ENCODE measurements at regions not wholly inside any gene's neighbourhood (a gene's known extent, or its start where the extent isn't known, plus 50 kb on each side); places are given as distances from the start of the nearest gene placed in this dataset.

DNA sequence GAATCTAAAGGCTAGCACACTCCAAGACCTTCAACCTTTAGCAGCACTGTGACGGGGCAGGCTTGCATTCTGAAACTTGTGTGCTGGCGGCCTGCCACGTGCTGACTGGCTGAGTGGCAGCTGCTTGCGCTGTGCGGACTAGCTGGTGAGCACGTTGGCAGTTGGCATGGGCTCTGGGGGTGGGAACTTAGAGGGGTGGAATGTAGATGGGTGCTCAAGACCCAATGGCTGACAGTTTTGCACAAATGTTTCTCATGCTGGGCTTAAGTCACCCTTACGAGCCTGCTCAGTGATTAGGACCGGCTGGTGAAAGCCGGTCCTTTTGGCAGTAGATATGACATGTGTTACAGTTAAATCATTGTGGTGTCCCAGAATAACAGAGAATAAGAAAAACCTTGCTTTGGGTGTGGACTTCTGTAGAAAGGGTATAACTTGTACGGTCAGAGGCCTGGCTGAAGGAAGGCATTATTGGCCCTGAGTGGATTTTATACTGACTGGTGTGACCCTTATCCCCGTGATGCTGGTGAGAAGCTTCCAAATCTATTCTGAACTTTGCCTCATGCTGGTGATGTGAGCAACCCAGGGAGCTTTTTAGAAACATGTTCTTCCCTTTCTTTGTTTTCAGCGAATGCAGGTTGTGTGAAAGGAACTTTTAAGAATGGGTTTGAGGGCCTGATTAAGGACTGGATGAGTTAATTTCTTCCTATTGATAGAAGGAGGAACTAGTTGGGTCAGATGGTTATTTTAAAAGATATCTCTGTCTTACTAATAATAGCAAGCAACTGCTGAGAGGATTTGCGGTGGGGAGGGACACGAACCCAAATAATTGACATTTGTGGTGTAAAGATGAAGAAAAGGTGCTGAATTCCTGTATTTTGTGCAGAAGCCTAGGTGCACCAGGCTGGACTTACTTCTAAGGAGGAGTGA is 107.4 kb upstream of the SLC4A4 start:
- no peak overlapping the region for H3K27ac Mint-ChIP-seq
- peaks cover 0 to 11% of the 10 kb centered on the region in 2 donors for H3K27me3 Mint-ChIP-seq
- DNase-seq (no peak), ATAC-seq (replicated peaks) (no peak)
- no peaks in the 10 kb centered on the region for H3K36me3 Mint-ChIP-seq
- no peak overlapping the region for H3K4me3 Mint-ChIP-seq
- no peaks in the 10 kb centered on the region for H3K9me3 Mint-ChIP-seq
- no peaks in the 10 kb centered on the region for H3K4me1 Mint-ChIP-seq

DNA sequence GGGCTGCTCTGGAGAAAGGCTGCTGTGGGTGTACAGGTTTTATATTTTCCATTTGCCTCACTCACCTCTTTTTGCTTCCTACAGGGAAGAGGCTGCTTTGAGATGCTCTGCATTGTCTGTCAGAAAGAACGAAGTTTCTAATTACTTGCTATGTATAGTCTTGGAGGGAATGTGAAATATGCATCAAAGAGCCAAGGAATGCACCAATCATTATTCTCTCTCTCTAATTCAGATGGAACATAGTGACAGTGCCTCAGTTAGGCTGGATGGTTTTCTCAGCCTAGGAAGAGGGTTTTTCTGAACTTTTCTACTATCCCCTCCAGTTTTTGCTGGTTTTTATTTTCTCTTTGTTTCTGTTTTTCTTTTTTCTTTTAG is 106.8 kb upstream of the SLC4A4 start:
- Mint-ChIP-seq H3K4me3 (no peak overlapping the region), H3K9me3 (no peaks in the 10 kb centered on the region), H3K36me3 (no peaks in the 10 kb centered on the region), H3K4me1 (no peaks in the 10 kb centered on the region), H3K27ac (no peak overlapping the region), H3K27me3 (peaks cover 0 to 11% of the 10 kb centered on the region in 2 donors)
- DNase-seq (no peak), ATAC-seq (replicated peaks) (no peak)

DNA sequence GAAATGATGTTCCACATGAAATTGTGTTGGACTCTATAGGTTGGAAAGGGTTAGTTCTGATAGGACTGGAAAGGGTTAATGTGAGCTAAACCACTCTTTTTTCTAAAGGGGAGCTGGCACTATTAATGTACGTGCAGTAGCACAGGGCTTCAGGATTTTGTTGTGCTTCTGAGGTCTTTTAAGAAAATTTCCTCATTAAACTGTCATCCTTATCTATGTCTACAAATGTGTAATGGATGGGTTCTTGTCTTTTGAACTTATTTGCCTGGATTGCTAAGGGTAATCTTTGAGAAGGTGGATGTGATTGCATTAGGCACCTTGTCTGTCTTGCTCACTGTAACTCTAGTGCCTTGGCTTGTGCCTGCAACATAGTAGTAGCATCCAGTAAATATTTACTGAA is 106.0 kb upstream of the SLC4A4 start:
- DNase-seq, result no peak
- no peak for ATAC-seq (replicated peaks)
- no peaks in the 10 kb centered on the region for H3K36me3 Mint-ChIP-seq
- peaks cover 0 to 11% of the 10 kb centered on the region in 2 donors for H3K27me3 Mint-ChIP-seq
- no peak overlapping the region for H3K27ac Mint-ChIP-seq
- no peaks in the 10 kb centered on the region for H3K9me3 Mint-ChIP-seq
- no peak overlapping the region for H3K4me3 Mint-ChIP-seq
- H3K4me1 Mint-ChIP-seq, result no peaks in the 10 kb centered on the region

DNA sequence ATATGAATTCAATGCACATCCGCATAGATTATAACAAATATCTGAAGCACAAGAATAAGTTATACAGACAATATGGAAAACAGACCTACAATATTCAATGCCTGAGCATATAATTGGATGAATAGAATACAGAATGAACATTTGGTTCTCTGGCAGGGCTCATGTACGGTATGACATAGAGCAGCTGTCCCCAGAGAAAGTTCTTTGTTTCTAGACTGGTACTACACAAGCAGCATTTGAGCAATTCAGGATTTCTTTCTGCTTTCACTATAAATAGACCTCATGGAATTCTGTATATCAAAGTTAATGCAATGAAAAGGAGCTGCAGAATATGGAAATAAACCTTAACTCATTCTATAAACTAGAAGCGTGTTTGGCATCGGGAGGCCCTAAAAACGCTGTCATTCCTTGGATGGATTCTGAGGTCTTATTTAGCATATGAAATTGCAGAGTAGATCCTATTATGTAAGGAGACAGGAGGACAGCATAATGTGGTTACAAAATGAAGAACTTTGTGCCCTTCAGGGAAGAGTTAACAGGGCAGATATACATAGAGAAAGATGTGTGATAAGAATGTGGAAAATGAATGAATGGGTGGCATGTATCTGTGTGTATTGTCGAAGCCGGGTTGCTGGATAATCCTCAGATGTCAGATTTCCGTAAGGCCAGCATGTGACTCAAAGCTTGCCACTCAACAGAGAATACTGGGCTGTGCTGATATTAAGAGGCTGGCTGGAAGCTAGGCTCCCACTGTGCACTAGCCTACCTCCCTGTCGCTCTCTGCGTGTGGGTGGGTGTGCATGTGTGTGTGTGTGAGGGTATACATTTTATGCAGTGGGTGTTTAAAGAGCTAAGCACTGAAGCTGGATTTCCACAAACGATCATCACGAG is 103.3 kb upstream of the SLC4A4 start:
- no peak for DNase-seq
- no peak overlapping the region for H3K4me3 Mint-ChIP-seq
- no peaks in the 10 kb centered on the region for H3K4me1 Mint-ChIP-seq
- H3K27me3 Mint-ChIP-seq, result peaks cover 0 to 4% of the 10 kb centered on the region in 2 donors
- no peaks in the 10 kb centered on the region for H3K9me3 Mint-ChIP-seq
- H3K27ac Mint-ChIP-seq, result no peak overlapping the region
- ATAC-seq (replicated peaks), result no peak
- H3K36me3 Mint-ChIP-seq, result no peaks in the 10 kb centered on the region

DNA sequence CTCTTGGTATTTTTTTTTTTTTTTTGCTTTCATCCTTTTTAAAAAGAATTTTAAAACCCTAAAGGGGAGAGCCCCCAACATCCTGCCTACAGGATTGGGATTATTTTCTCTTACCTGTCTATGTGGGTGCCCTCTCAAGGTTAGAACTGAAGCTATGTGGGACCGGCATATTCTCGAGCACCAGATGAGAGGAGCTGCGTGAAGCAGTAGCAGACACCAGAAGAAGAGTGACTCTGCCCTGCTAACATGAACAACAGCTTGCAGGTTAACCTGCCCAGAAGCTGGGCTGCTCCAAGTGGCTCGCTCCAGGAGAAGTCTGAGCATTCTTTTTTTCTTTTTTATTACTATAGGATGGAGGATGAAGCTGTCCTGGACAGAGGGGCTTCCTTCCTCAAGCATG is 102.6 kb upstream of the SLC4A4 start:
- H3K4me1 Mint-ChIP-seq, result no peaks in the 10 kb centered on the region
- DNase-seq, result no peak
- no peaks in the 10 kb centered on the region for H3K9me3 Mint-ChIP-seq
- no peak overlapping the region for H3K4me3 Mint-ChIP-seq
- no peak overlapping the region for H3K27ac Mint-ChIP-seq
- peaks cover 0 to 4% of the 10 kb centered on the region in 2 donors for H3K27me3 Mint-ChIP-seq
- no peaks in the 10 kb centered on the region for H3K36me3 Mint-ChIP-seq
- no peak for ATAC-seq (replicated peaks)

DNA sequence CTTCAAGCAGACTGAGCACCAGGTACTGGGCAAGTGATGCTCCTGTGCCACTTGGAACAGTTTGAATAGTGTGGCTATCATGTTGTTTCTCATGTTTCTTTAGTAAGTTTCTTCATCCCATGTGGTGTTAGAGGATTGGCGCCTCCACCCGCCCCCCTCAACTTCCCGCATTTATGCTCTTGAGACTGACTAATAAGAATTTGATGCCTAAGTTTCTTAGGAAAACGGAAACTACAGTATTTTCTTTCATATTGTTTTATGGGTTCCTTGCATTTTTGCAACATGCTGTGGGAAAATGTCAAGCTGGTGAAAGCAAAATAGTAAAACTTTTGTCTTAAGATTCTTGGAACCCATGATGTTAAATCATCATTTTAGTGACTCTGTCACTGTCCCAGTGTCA is 101.2 kb upstream of the SLC4A4 start:
- ATAC-seq (replicated peaks) (no peak), DNase-seq (no peak)
- H3K36me3 Mint-ChIP-seq, result no peaks in the 10 kb centered on the region
- H3K4me3 Mint-ChIP-seq, result no peak overlapping the region
- H3K4me1 Mint-ChIP-seq, result no peaks in the 10 kb centered on the region
- no peaks in the 10 kb centered on the region for H3K9me3 Mint-ChIP-seq
- no peak overlapping the region for H3K27ac Mint-ChIP-seq
- peaks cover 0 to 4% of the 10 kb centered on the region in 2 donors for H3K27me3 Mint-ChIP-seq

DNA sequence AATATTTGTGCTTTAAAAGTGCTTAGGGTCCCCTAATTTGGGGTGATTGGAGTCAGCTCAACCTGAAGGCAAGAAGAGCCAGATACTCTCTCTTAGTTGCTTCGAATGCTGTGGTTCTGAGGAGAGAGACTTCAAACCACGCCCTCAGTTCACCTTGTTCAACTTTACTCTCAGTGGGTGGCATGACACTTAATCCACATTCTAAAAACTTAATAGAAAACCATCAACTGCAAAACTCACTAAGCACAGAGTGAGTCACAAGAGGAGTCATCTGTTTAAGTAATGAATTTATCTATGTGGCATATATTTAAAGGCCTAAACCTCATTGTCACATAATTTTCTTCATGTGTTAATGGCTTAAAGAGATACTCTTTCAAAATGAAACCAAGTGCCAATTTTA is 99.5 kb upstream of the SLC4A4 start:
- ATAC-seq (replicated peaks) (no peak), DNase-seq (no peak)
- Mint-ChIP-seq H3K4me1 (no peaks in the 10 kb centered on the region), H3K27ac (no peak overlapping the region), H3K36me3 (no peaks in the 10 kb centered on the region), H3K9me3 (no peaks in the 10 kb centered on the region), H3K27me3 (peaks cover 0 to 4% of the 10 kb centered on the region in 2 donors), H3K4me3 (no peak overlapping the region)

DNA sequence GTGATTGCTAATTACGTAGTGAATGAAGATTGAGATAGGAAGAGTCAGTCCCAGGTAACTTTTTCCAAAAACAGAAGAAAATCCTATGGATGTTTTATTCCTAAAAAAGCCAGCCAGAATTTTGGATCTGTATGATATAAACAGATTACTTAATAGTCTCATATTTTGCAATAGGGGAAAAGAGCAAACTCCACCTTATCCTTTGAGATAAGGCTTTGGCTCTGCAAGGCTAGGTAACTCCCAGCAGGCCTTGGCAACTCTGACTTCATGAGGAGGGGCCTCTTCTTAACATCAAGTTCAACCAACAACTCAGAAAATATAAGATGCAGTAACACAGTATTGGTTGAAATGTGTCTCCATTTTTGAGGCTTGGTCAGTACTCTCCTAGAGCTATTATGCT is 98.7 kb upstream of the SLC4A4 start:
- DNase-seq, result no peak
- no peak overlapping the region for H3K27ac Mint-ChIP-seq
- H3K9me3 Mint-ChIP-seq, result no peaks in the 10 kb centered on the region
- peaks cover 0 to 4% of the 10 kb centered on the region in 2 donors for H3K27me3 Mint-ChIP-seq
- H3K36me3 Mint-ChIP-seq, result no peaks in the 10 kb centered on the region
- H3K4me3 Mint-ChIP-seq, result no peak overlapping the region
- no peak for ATAC-seq (replicated peaks)
- H3K4me1 Mint-ChIP-seq, result no peaks in the 10 kb centered on the region

DNA sequence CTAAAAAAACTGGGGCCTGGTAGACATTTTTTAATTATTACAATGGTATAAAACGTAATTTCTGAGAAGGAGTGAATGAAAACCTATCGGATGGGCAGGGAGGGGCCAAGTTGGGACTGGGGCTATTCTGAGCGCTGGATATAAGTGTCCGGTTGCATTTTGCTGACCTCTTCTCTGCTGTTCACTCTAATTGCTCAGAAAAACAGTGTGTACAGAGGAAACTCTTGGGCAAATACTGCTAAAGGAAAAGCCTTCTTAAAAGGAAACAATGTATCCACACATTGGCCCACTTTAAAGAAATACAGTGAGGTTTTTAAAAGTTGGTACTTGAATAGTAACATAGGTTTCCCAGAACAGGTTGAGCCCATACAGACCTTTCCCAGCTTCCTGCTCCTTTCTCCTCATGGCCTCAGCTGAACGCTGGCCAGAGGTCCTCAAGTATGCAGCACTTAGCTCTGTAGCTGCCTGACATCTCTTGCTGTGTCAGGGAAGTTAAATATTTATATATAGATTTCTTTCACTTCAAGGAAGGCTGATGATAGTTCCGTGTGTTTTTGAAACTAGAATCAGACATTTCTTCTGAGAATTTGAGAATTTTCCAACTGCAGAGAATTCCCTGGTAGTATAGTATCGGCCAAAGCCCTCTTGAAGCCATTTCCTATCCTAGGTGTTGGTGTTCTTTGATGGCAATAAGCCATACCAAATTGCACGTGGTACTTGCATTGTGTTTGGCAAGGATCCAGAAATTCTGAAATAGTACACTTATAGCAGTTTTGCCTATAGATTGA is 97.1 kb upstream of the SLC4A4 start:
- ATAC-seq (replicated peaks) (no peak), DNase-seq (no peak)
- H3K27ac Mint-ChIP-seq, result no peak overlapping the region
- H3K27me3 Mint-ChIP-seq, result no peaks in the 10 kb centered on the region
- no peak overlapping the region for H3K4me3 Mint-ChIP-seq
- no peaks in the 10 kb centered on the region for H3K36me3 Mint-ChIP-seq
- H3K4me1 Mint-ChIP-seq, result no peaks in the 10 kb centered on the region
- H3K9me3 Mint-ChIP-seq, result no peaks in the 10 kb centered on the region

DNA sequence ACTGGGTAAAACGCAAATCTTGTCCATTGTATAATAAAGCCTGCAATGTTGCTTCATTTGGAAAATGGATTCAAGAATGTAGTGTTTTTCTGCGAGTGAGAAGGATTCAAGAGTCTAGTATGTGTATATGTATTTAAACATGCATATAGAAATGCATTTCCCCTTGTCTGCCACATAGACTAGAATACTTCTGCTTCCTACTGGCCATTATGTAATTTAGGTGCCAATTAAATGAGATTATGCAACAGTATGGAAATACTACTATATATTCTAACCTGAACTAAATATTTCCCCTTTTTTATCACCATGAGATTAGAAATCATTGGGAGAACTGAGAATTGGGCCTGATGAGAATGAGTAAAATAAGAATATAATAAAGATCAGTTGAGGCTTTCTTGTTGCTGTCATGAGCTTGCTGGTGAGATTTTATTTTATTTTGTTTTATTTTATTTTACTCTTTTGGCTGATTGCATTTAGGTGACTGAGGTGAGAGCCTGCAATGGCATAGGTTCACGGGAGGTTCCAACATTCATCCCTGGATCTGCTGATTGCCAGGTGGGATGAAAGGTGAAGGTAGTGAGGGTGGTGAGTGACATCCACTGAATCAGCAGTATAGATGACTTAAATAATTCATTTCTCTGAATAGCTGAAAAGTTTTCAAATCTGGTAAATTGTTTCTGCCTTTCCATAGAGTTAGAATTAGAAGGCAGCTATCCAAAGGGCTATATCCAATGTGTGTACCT is 95.6 kb upstream of the SLC4A4 start:
- no peaks in the 10 kb centered on the region for H3K36me3 Mint-ChIP-seq
- H3K9me3 Mint-ChIP-seq, result no peaks in the 10 kb centered on the region
- no peaks in the 10 kb centered on the region for H3K27me3 Mint-ChIP-seq
- no peak for DNase-seq
- no peak overlapping the region for H3K4me3 Mint-ChIP-seq
- no peak for ATAC-seq (replicated peaks)
- H3K27ac Mint-ChIP-seq, result no peak overlapping the region
- no peaks in the 10 kb centered on the region for H3K4me1 Mint-ChIP-seq

DNA sequence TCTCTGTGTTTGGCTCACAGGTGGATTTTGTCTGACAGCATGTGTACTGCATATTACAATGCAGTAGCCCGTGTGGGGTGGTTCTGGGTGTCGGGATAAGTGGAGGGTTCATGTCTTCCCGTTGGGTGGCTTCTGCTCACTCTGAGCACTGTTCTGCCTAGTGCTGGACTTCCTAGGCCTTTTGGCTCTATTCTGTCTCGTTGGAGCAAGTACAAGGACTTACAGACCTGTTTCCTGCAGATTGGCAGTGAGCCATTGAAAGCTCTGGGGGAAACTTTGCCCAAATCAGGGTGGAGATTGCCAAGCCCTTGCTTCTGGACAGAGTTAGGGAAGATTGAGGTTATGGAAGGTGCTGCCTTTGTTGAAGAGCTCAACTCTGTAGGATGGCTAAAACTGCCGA is 91.1 kb upstream of the SLC4A4 start:
- ATAC-seq (replicated peaks), result no peak
- no peaks in the 10 kb centered on the region for H3K4me1 Mint-ChIP-seq
- H3K27me3 Mint-ChIP-seq, result no peaks in the 10 kb centered on the region
- no peak overlapping the region for H3K27ac Mint-ChIP-seq
- no peaks in the 10 kb centered on the region for H3K36me3 Mint-ChIP-seq
- H3K4me3 Mint-ChIP-seq, result no peak overlapping the region
- no peak for DNase-seq
- H3K9me3 Mint-ChIP-seq, result no peaks in the 10 kb centered on the region

DNA sequence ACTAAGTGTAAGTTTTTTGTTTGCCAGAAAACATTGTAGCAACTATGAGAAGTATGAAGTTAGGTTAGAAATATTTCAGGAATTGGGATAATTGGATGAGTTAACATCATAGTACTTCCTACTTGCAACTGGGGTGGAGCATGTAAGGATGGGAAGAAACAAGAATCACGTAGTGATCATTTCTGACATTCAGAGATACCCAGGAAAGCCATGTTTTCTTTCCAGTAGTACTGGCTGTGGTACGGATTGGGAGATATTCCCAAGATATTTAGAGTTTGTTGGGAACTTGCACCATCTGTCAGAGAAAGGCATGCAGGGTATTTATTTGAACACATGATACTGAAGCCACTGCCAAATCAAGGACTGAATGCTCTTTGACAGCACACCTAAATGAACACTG is 87.6 kb upstream of the SLC4A4 start:
- ATAC-seq (replicated peaks) (no peak), DNase-seq (no peak)
- Mint-ChIP-seq H3K9me3 (no peaks in the 10 kb centered on the region), H3K4me1 (no peaks in the 10 kb centered on the region), H3K27ac (no peak overlapping the region), H3K27me3 (no peaks in the 10 kb centered on the region), H3K4me3 (no peak overlapping the region), H3K36me3 (no peaks in the 10 kb centered on the region)

DNA sequence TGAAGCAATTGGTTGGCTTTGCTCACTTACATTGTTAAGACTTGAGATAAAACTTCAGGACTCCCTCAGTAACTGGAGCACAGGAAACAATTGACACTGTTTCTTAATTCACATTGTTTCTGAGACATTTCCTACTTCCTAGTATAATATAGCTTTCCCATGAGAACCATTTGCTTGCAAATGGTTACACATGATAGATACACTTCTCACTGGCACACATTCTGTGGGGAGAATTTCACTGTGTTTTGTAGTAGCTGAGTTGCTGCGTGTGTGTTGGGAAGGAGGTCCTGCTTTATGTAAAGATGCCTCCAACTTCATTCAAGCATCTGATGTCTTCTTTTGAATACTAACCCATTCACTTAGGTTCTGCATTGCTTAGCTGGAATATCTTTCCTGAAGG is 85.3 kb upstream of the SLC4A4 start:
- DNase-seq, result no peak
- H3K36me3 Mint-ChIP-seq, result no peaks in the 10 kb centered on the region
- H3K27me3 Mint-ChIP-seq, result no peaks in the 10 kb centered on the region
- no peak overlapping the region for H3K4me3 Mint-ChIP-seq
- H3K27ac Mint-ChIP-seq, result no peak overlapping the region
- no peak for ATAC-seq (replicated peaks)
- no peaks in the 10 kb centered on the region for H3K9me3 Mint-ChIP-seq
- H3K4me1 Mint-ChIP-seq, result no peaks in the 10 kb centered on the region
